HG02571 (cell line): ENCODE measurements at regions not wholly inside any gene's neighbourhood (a gene's known extent, or its start where the extent isn't known, plus 50 kb on each side); places are given as distances from the start of the nearest gene placed in this dataset.
"Not testable (repeated sequence)": the region's sequence is repeated elsewhere in the genome, so short reads cannot be mapped to it uniquely, and the experiment has no call there.

Source experiments
- ATAC-seq: cut with Tn5 transposase; IDR thresholded peaks from one replicate; pipeline ENCODE4 v1.9.1; 2021; ENCODE audit warnings: mild to moderate bottlenecking, moderate library complexity; ENCODE audit not compliant: unreplicated experiment

- ATAC-seq = no peak
These were observed 848.5 kb downstream of the DACH1 start for GRCh38 chr13:71018544-71018943.

GRCh38 chr13:71017607-71018006, 849.4 kb downstream of the DACH1 start:
- ATAC-seq = no peak

GRCh38 chr13:71015516-71015915, 851.5 kb downstream of the DACH1 start:
- no peak for ATAC-seq

GRCh38 chr13:71015021-71015420, 852.0 kb downstream of the DACH1 start:
- no peak for ATAC-seq

- ATAC-seq = no peak
These were observed 861.1 kb downstream of the DACH1 start for GRCh38 chr13:71005919-71006318.

- no peak for ATAC-seq
These were observed 871.7 kb downstream of the DACH1 start for GRCh38 chr13:70995338-70995737.

- no peak for ATAC-seq
These were observed 872.8 kb downstream of the DACH1 start for GRCh38 chr13:70994191-70994590.

GRCh38 chr13:70987043-70987442, 878.8 kb upstream of the KLHL1 start:
- ATAC-seq = no peak

- ATAC-seq = no peak
These were observed 877.1 kb upstream of the KLHL1 start for GRCh38 chr13:70985371-70985770.

GRCh38 chr13:70981219-70981618, 873.0 kb upstream of the KLHL1 start:
- ATAC-seq = not testable (repeated sequence)

GRCh38 chr13:70969321-70969720, 861.1 kb upstream of the KLHL1 start:
- ATAC-seq = no peak

- ATAC-seq = no peak
These were observed 859.3 kb upstream of the KLHL1 start for GRCh38 chr13:70967564-70967963.

- ATAC-seq = no peak
These were observed 856.6 kb upstream of the KLHL1 start for GRCh38 chr13:70964874-70965273.

GRCh38 chr13:70964124-70964523, 855.9 kb upstream of the KLHL1 start:
- ATAC-seq = no peak

GRCh38 chr13:70960841-70961443, 852.7 kb upstream of the KLHL1 start:
- peak; percentile 61 for ATAC-seq

GRCh38 chr13:70959035-70959775, 851.0 kb upstream of the KLHL1 start:
- no peak for ATAC-seq

GRCh38 chr13:70955887-70956286, 847.6 kb upstream of the KLHL1 start:
- no peak for ATAC-seq

- no peak for ATAC-seq
These were observed 842.4 kb upstream of the KLHL1 start for GRCh38 chr13:70950664-70951063.

GRCh38 chr13:70945506-70945905, 837.3 kb upstream of the KLHL1 start:
- no peak for ATAC-seq

- ATAC-seq = no peak
These were observed 833.2 kb upstream of the KLHL1 start for GRCh38 chr13:70941454-70941853.

- no peak for ATAC-seq
These were observed 830.2 kb upstream of the KLHL1 start for GRCh38 chr13:70938462-70938861.

- ATAC-seq = no peak
These were observed 824.3 kb upstream of the KLHL1 start for GRCh38 chr13:70932511-70932910.
